Sigmoid colon (tissue), 4 donors: ENCODE measurements at regions not wholly inside any gene's neighbourhood (a gene's known extent, or its start where the extent isn't known, plus 50 kb on each side); places are given as distances from the start of the nearest gene placed in this dataset.
"Not testable (repeated sequence)": the region's sequence is repeated elsewhere in the genome, so short reads cannot be mapped to it uniquely, and the experiment has no call there.

Experiments used
- CTCF ChIP-seq, 4 experiments: fragments of 450-650 bp in 3 of 4; fragments of 200-600 bp in 1 of 4; IDR thresholded peaks; one replicate each; pipeline ENCODE4 v1.5.1; 2016 to 2019; ENCODE audit warnings: antibody characterized with exemption in 4 of 4, mild to moderate bottlenecking in 3 of 4, moderate library complexity in 2 of 4
- POLR2A ChIP-seq, 2 donors: fragments of 450-650 bp; IDR thresholded peaks; one replicate each; pipeline ENCODE4 v1.6.1; 2016; ENCODE audit warnings: antibody characterized with exemption in 2 of 2, mild to moderate bottlenecking in 2 of 2, moderate library complexity in 2 of 2
- POLR2AphosphoS5 ChIP-seq, 4 donors: sonication (generic); formaldehyde crosslinking; IDR thresholded peaks; one replicate each; pipeline ENCODE4 v1.6.1; 2017; ENCODE audit warnings: antibody characterized with exemption in 4 of 4

DNA sequence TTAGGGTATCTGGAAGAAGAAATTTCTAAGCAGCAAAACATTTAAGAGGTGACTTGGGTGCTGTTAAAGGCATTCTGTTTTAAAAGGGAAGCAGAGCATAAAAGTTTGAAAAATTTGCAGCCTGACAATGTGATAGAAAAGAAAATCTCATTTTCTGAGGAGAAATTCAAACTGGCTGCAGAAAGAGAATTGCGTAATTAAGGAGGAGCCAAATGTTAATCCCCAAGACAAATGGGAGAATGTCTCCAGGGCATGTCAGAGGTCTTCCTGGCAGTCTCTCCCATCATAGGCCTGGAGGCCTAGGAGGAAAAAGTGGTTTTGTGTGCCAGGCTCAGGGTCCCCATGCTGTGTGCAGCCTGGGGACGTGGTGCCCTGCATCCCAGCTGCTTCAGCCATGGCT lies 230.6 kb downstream of the TAF11L14 start:
- not testable (repeated sequence) for TF ChIP-seq CTCF, POLR2AphosphoS5, POLR2A (IDR thresholded peaks at IDR 0.05)
